Liver (tissue), 7 donors: ENCODE measurements at regions not wholly inside any gene's neighbourhood (a gene's known extent, or its start where the extent isn't known, plus 50 kb on each side); places are given as distances from the start of the nearest gene placed in this dataset.

Source experiments
- DNase-seq: peaks from one replicate; pipeline ENCODE4 v3.0.0-alpha.2; 2017; ENCODE audit warnings: low spot score
- H3K27ac ChIP-seq, 2 donors: one replicate each; pipeline ENCODE4 v1.7.0; 2013; ENCODE audit warnings: inconsistent platforms in 2 of 2, low read length in 2 of 2, control low read depth in 1 of 2, low read depth in 1 of 2, mild to moderate bottlenecking in 1 of 2
- H3K27me3 ChIP-seq, 4 donors: one replicate each; pipeline versions ENCODE4 v1.6.1 to v1.7.0; 2013; ENCODE audit warnings: low read length in 3 of 4, inconsistent platforms in 1 of 4, mild to moderate bottlenecking in 1 of 4, moderate library complexity in 1 of 4; ENCODE audit not compliant: control insufficient read depth in 4 of 4, insufficient read depth in 4 of 4
- H3K36me3 ChIP-seq, 4 donors: one replicate each; pipeline versions ENCODE4 v1.6.1 to v1.7.0; 2013; ENCODE audit warnings: low read length in 3 of 4, mild to moderate bottlenecking in 3 of 4, low read depth in 1 of 4, moderate library complexity in 1 of 4; ENCODE audit not compliant: control insufficient read depth in 4 of 4, insufficient read depth in 3 of 4
- H3K4me1 ChIP-seq, 4 donors: one replicate each; pipeline versions ENCODE4 v1.6.1 to v1.7.0; 2013; ENCODE audit warnings: low read length in 3 of 4, mild to moderate bottlenecking in 3 of 4, moderate library complexity in 1 of 4; ENCODE audit not compliant: control insufficient read depth in 4 of 4, insufficient read depth in 4 of 4
- H3K4me3 ChIP-seq, 3 donors: one replicate each; pipeline versions ENCODE4 v1.6.1 to v1.7.0; 2013; ENCODE audit warnings: low read length in 3 of 3, control low read depth in 1 of 3, low read depth in 1 of 3, mild to moderate bottlenecking in 1 of 3
- H3K9ac ChIP-seq, 2 donors: one replicate each; pipeline ENCODE4 v1.7.0; 2013; ENCODE audit warnings: low read length in 2 of 2, mild to moderate bottlenecking in 2 of 2, moderate library complexity in 2 of 2, control low read depth in 1 of 2, low read depth in 1 of 2
- H3K9me3 ChIP-seq, 4 donors: one replicate each; pipeline versions ENCODE4 v1.6.1 to v1.7.0; 2013; ENCODE audit warnings: low read length in 3 of 4; ENCODE audit not compliant: control insufficient read depth in 4 of 4
- EGR1 ChIP-seq, 2 donors: IDR thresholded peaks; 2 replicates each; pipeline ENCODE4 v1.6.1; 2016 to 2018; ENCODE audit warnings: antibody characterized with exemption in 2 of 2, low read depth in 2 of 2
- FOXA1 ChIP-seq: IDR thresholded peaks from 2 replicates; pipeline ENCODE4 v1.6.1; 2016; ENCODE audit warnings: antibody characterized with exemption
- GABPA ChIP-seq, 2 donors: IDR thresholded peaks in 1 of 2; conservative IDR thresholded peaks in 1 of 2; 2 replicates each; pipeline ENCODE4 v1.6.1; 2016; ENCODE audit warnings: antibody characterized with exemption in 2 of 2, mild to moderate bottlenecking in 1 of 2, moderate library complexity in 1 of 2
- HNF4A ChIP-seq, 2 donors: conservative IDR thresholded peaks; 2 replicates each; pipeline ENCODE4 v1.6.1; 2016; ENCODE audit warnings: antibody characterized with exemption in 2 of 2, mild to moderate bottlenecking in 2 of 2
- HNF4G ChIP-seq: IDR thresholded peaks from 2 replicates; pipeline ENCODE4 v1.6.1; 2016; ENCODE audit warnings: antibody characterized with exemption
- JUND ChIP-seq, 2 donors: IDR thresholded peaks; 2 replicates each; pipeline ENCODE4 v1.6.1; 2016; ENCODE audit warnings: antibody characterized with exemption in 2 of 2
- MAX ChIP-seq: IDR thresholded peaks from 2 replicates; pipeline ENCODE4 v1.6.1; 2016; ENCODE audit warnings: antibody characterized with exemption
- NR2F2 ChIP-seq: IDR thresholded peaks from 2 replicates; pipeline ENCODE4 v1.6.1; 2016; ENCODE audit warnings: antibody characterized with exemption
- RAD21 ChIP-seq, 2 donors: IDR thresholded peaks; 2 replicates each; pipeline ENCODE4 v1.6.1; 2016; ENCODE audit warnings: antibody characterized with exemption in 2 of 2, mild to moderate bottlenecking in 2 of 2
- REST ChIP-seq: IDR thresholded peaks from 2 replicates; pipeline ENCODE4 v1.6.1; 2016; ENCODE audit warnings: antibody characterized with exemption, mild to moderate bottlenecking
- RXRA ChIP-seq, 2 donors: IDR thresholded peaks; 2 replicates each; pipeline ENCODE4 v1.6.1; 2017 to 2018; ENCODE audit warnings: antibody characterized with exemption in 2 of 2, mild to moderate bottlenecking in 1 of 2
- SP1 ChIP-seq: IDR thresholded peaks from 2 replicates; pipeline ENCODE4 v1.6.1; 2018; ENCODE audit warnings: antibody characterized with exemption, mild to moderate bottlenecking
- TAF1 ChIP-seq: conservative IDR thresholded peaks from 2 replicates; pipeline ENCODE4 v1.6.1; 2016; ENCODE audit warnings: antibody characterized with exemption, mild to moderate bottlenecking
- YY1 ChIP-seq: IDR thresholded peaks from 2 replicates; pipeline ENCODE4 v1.6.1; 2016; ENCODE audit warnings: antibody characterized with exemption, mild to moderate bottlenecking
- ZBTB33 ChIP-seq: IDR thresholded peaks from 2 replicates; pipeline ENCODE4 v1.6.1; 2016; ENCODE audit warnings: antibody characterized with exemption
- WGBS: extraction: QIAGEN DNeasy Blood & Tissue Kit; methylation state at CpG from one replicate; pipeline ENCODE4 v1.1.7; 2013; 5-methylcytosine and 5-hydroxymethylcytosine counted together
- TF ChIP-seq, protein P1 (sequence below): IDR thresholded peaks from 2 replicates; pipeline ENCODE4 v1.6.1; 2016; ENCODE audit warnings: antibody characterized with exemption
- donor health status: healthy.
- donor health status: healthy.
- donor health status: healthy.
- donor health status: healthy.

DNA sequence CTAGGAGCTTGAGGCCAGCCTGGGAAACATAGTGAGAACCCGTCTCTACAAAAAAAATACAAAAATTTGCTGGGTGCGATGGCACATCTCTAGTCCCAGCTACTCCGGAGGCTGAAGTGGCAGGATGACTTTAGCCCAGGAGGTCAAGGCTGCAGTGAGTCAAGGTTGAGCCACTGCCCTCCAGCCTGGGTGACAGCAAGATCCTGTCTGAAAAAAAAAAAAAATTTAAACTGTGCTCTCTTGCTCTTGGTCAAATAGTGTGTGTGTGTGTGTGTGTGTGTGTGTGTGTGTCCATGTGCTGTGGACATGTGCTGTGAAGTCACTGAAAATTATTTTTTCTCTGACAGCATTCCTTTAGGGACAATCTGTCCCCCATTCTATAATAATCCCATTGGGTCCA is 62.1 kb upstream of the TCF7L2 start:
- Histone ChIP-seq H3K4me3 (no peak overlapping the region), H3K36me3 (no peaks in the 10 kb centered on the region), H3K27me3 (no peaks in the 10 kb centered on the region), H3K4me1 (no peaks in the 10 kb centered on the region), H3K27ac (no peak overlapping the region), H3K9me3 (no peaks in the 10 kb centered on the region), H3K9ac (no peak overlapping the region)
- no peak for DNase-seq
- 88% methylated on average over 3 of the region's 3 CpGs for WGBS
- no peak for TF ChIP-seq RAD21 (IDR thresholded peaks at IDR 0.05)
- no peak for TF ChIP-seq RXRA (IDR thresholded peaks at IDR 0.05)
- TF ChIP-seq REST = no peak
- no peak for TF ChIP-seq MAX
- no peak for TF ChIP-seq NR2F2
- TF ChIP-seq, protein P1, sequence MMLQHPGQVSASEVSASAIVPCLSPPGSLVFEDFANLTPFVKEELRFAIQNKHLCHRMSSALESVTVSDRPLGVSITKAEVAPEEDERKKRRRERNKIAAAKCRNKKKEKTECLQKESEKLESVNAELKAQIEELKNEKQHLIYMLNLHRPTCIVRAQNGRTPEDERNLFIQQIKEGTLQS = no peak
- no peak for TF ChIP-seq FOXA1

- Histone ChIP-seq H3K9ac (no peak overlapping the region), H3K36me3 (no peaks in the 10 kb centered on the region), H3K4me3 (no peak overlapping the region), H3K27me3 (no peaks in the 10 kb centered on the region), H3K9me3 (no peaks in the 10 kb centered on the region), H3K27ac (no peak overlapping the region), H3K4me1 (peaks cover 3 to 22% (median 8%) of the 10 kb centered on the region in 4 donors)
- TF ChIP-seq FOXA1 = no peak
- no peak for TF ChIP-seq REST
- no peak for DNase-seq
- WGBS = 97% methylated on average over 4 of the region's 4 CpGs
Observed at GRCh38 chr10:112895292-112895691, 54.8 kb upstream of the TCF7L2 start.

- Histone ChIP-seq H3K27me3 (no peaks in the 10 kb centered on the region), H3K4me3 (no peak overlapping the region), H3K27ac (no peak overlapping the region), H3K4me1 (peaks cover 3 to 22% (median 9%) of the 10 kb centered on the region in 4 donors), H3K9ac (no peak overlapping the region), H3K9me3 (no peaks in the 10 kb centered on the region), H3K36me3 (no peaks in the 10 kb centered on the region)
- DNase-seq = no peak
- 43% methylated on average over 3 of the region's 3 CpGs for WGBS
- peak; percentile 52 for TF ChIP-seq ZBTB33
- no peak for TF ChIP-seq EGR1 (IDR thresholded peaks at IDR 0.05; ENCODE audit: low read depth in 2 of 2)
- TF ChIP-seq, protein P1 = peak; percentile 89
- TF ChIP-seq YY1 = peak; percentile 46
- no peak for TF ChIP-seq GABPA (IDR thresholded peaks at IDR 0.05 in 1 of 2, conservative IDR thresholded peaks at IDR 0.05 in 1 of 2)
- TF ChIP-seq TAF1 = no peak
- peak; percentile 78 for TF ChIP-seq SP1
- TF ChIP-seq MAX = peak; percentile 70
- TF ChIP-seq HNF4A (conservative IDR thresholded peaks at IDR 0.05) = peak; percentile 100
- peak; percentile 57 to 69 for TF ChIP-seq RAD21 (IDR thresholded peaks at IDR 0.05)
- peak; percentile 92 for TF ChIP-seq JUND (IDR thresholded peaks at IDR 0.05)
- peak; percentile 100 for TF ChIP-seq HNF4G
- peak; percentile 83 to 85 for TF ChIP-seq RXRA (IDR thresholded peaks at IDR 0.05)
Observed at GRCh38 chr10:112896273-112896672, 53.8 kb upstream of the TCF7L2 start.
